CD4-positive, alpha-beta memory T cell (primary cell): ENCODE measurements at regions not wholly inside any gene's neighbourhood (a gene's known extent, or its start where the extent isn't known, plus 50 kb on each side); places are given as distances from the start of the nearest gene placed in this dataset.
A peak's percentile ranks its signal among the peaks of the same experiment; 100 is the strongest.

Experiments
- CTCF ChIA-PET: fragments of 350-600 bp; sonication (Branson Sonifier 250); formaldehyde crosslinking; loops from one replicate; lab custom pipeline; 2021; ENCODE audit warnings: inconsistent platforms; ENCODE audit not compliant: partially characterized antibody; lab: Charles Lee
- POLR2A ChIA-PET: fragments of 350-600 bp; sonication (Branson Sonifier 250); formaldehyde crosslinking; loops from one replicate; lab custom pipeline; 2021; ENCODE audit not compliant: partially characterized antibody; lab: Charles Lee
- DNase-seq, 5 donors: peaks; one replicate each; pipeline versions ENCODE4 v3.0.0 to v3.0.0-alpha.2; 2020 to 2022; ENCODE audit warnings: mixed read lengths in 1 of 5
- H3K27ac ChIP-seq: one replicate; pipeline ENCODE4 v1.7.0; 2013; ENCODE audit warnings: low read depth, low read length
- H3K27me3 ChIP-seq: 2 replicates; pipeline ENCODE4 v1.7.0; 2013; ENCODE audit warnings: mild to moderate bottlenecking, low read length, moderate library complexity; ENCODE audit not compliant: insufficient read depth
- H3K36me3 ChIP-seq: 2 replicates; pipeline ENCODE4 v1.7.0; 2013; ENCODE audit warnings: mild to moderate bottlenecking, low read length, moderate library complexity; ENCODE audit not compliant: insufficient read depth
- H3K4me1 ChIP-seq: 2 replicates; pipeline ENCODE4 v1.7.0; 2013; ENCODE audit warnings: mild to moderate bottlenecking, low read length, moderate library complexity; ENCODE audit not compliant: insufficient read depth
- H3K4me3 ChIP-seq, 2 donors: one replicate each; pipeline ENCODE4 v1.7.0; 2013; ENCODE audit warnings: low read length in 2 of 2, mild to moderate bottlenecking in 1 of 2
- H3K9me3 ChIP-seq, 2 donors: one replicate each; pipeline ENCODE4 v1.7.0; 2013; ENCODE audit warnings: low read length in 2 of 2, control low read depth in 1 of 2; ENCODE audit not compliant: control insufficient read depth in 1 of 2
- H3K27ac Mint-ChIP-seq, 7 donors: one replicate each; pipeline ENCODE4 v1.8.0; 2020 to 2021; ENCODE audit warnings: mixed read lengths in 7 of 7, mild to moderate bottlenecking in 6 of 7, inconsistent platforms in 3 of 7, moderate library complexity in 3 of 7
- H3K27me3 Mint-ChIP-seq, 2 donors: one replicate each; pipeline ENCODE4 v1.8.0; 2020 to 2021; ENCODE audit warnings: mixed read lengths in 2 of 2
- H3K36me3 Mint-ChIP-seq, 2 donors: one replicate each; pipeline ENCODE4 v1.8.0; 2020 to 2021; ENCODE audit warnings: mixed read lengths in 2 of 2, inconsistent platforms in 1 of 2, mild to moderate bottlenecking in 1 of 2
- H3K4me1 Mint-ChIP-seq, 4 donors: one replicate each; pipeline ENCODE4 v1.8.0; 2020 to 2021; ENCODE audit warnings: mixed read lengths in 4 of 4, mild to moderate bottlenecking in 1 of 4
- H3K4me3 Mint-ChIP-seq, 8 donors: one replicate each; pipeline ENCODE4 v1.8.0; 2020 to 2021; ENCODE audit warnings: mixed read lengths in 8 of 8, mild to moderate bottlenecking in 7 of 8, moderate library complexity in 6 of 8, inconsistent platforms in 3 of 8
- H3K9me3 Mint-ChIP-seq, 8 donors: one replicate each; pipeline ENCODE4 v1.8.0; 2020 to 2021; ENCODE audit warnings: mixed read lengths in 8 of 8, mild to moderate bottlenecking in 5 of 8, inconsistent platforms in 3 of 8, moderate library complexity in 1 of 8
- intact Hi-C: fragments of 100-400 bp; cut with micrococcal nuclease; formaldehyde crosslinking; loops from one replicate; pipeline ENCODE4 v1.15.1; 2023

DNA sequence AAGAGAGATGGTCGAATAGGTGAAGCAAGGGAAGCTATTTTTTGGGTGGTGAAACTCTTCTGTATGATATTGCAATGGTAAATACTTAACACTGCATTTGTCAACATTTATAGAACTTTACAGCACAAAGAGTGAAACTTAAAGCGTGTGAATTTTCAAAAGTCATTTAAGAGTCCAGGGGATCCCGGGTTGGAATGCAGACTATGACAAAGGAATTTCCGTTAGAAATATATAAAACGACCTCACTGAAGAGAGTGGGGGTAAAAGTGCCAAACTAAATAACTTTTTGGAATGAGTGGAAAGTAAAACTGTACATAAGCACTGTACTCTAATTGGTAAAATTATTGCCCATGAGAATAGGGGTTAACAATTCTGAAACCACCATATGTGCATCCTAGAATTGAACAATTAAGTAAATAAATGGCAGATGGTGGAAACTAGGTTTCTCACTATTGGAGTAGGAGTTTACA lies 191.0 kb upstream of the FN1 start:
- DNase-seq = no peak
- Mint-ChIP-seq H3K36me3 (no peaks in the 10 kb centered on the region), H3K9me3 (peaks cover 0 to 15% (median 6%) of the 10 kb centered on the region in 8 donors), H3K27me3 (no peaks in the 10 kb centered on the region), H3K4me1 (no peaks in the 10 kb centered on the region), H3K4me3 (no peak overlapping the region), H3K27ac (no peak overlapping the region)
- CTCF ChIA-PET = no interaction called here
- POLR2A ChIA-PET = no interaction called here
- Histone ChIP-seq H3K27ac (no peak overlapping the region), H3K36me3 (no peaks in the 10 kb centered on the region), H3K4me1 (no peaks in the 10 kb centered on the region), H3K9me3 (no peaks in the 10 kb centered on the region), H3K4me3 (no peak overlapping the region), H3K27me3 (no peaks in the 10 kb centered on the region)
- intact Hi-C loops = no loop called here

DNA sequence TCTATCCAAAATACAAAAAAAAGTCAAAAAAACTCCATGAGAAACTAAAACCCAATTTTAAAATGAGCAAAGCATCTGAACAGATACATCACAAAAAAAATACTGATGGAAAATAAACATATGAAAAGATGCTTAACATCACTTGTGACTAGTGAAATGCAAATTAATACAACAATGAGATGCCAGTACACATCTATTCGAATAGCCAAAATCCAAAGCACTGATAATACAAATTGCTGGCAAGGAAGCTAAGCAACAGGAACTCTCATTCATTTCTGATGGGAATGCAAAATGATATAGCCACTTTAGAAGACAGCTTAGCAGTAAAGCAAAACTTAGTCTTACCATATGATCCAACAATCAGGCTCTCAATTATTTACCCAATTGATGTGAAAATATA lies 190.2 kb upstream of the FN1 start:
- Mint-ChIP-seq H3K9me3 (peaks cover 0 to 7% (median under 1%) of the 10 kb centered on the region in 8 donors), H3K4me3 (no peak overlapping the region), H3K27me3 (no peaks in the 10 kb centered on the region), H3K36me3 (no peaks in the 10 kb centered on the region), H3K27ac (no peak overlapping the region), H3K4me1 (no peaks in the 10 kb centered on the region)
- H3K4me1 ChIP-seq = no peaks in the 10 kb centered on the region
- H3K27ac ChIP-seq = no peak overlapping the region
- DNase-seq = no peak
- no peak overlapping the region for H3K4me3 ChIP-seq
- no peaks in the 10 kb centered on the region for H3K9me3 ChIP-seq
- ChIA-PET POLR2A (no interaction called here), CTCF (no interaction called here)
- H3K36me3 ChIP-seq = no peaks in the 10 kb centered on the region
- H3K27me3 ChIP-seq = no peaks in the 10 kb centered on the region
- intact Hi-C loops = no loop called here

GRCh38 chr2:215625207-215625606 lies 189.3 kb upstream of the FN1 start:
- no peak for DNase-seq
- Histone ChIP-seq H3K4me1 (no peaks in the 10 kb centered on the region), H3K27me3 (no peaks in the 10 kb centered on the region), H3K36me3 (no peaks in the 10 kb centered on the region), H3K27ac (no peak overlapping the region), H3K9me3 (no peaks in the 10 kb centered on the region), H3K4me3 (no peak overlapping the region)
- intact Hi-C loops = no loop called here
- CTCF ChIA-PET = no interaction called here
- H3K9me3 Mint-ChIP-seq = peaks cover 0 to 2% (median 0%) of the 10 kb centered on the region in 8 donors
- no peaks in the 10 kb centered on the region for H3K36me3 Mint-ChIP-seq
- H3K4me1 Mint-ChIP-seq = no peaks in the 10 kb centered on the region
- no peaks in the 10 kb centered on the region for H3K27me3 Mint-ChIP-seq
- H3K27ac Mint-ChIP-seq = no peak overlapping the region
- POLR2A ChIA-PET = no interaction called here
- no peak overlapping the region for H3K4me3 Mint-ChIP-seq

- DNase-seq = no peak
- no peaks in the 10 kb centered on the region for H3K27me3 Mint-ChIP-seq
- Histone ChIP-seq H3K4me1 (no peaks in the 10 kb centered on the region), H3K27me3 (no peaks in the 10 kb centered on the region), H3K27ac (no peak overlapping the region), H3K36me3 (no peaks in the 10 kb centered on the region), H3K4me3 (no peak overlapping the region), H3K9me3 (no peaks in the 10 kb centered on the region)
- H3K4me1 Mint-ChIP-seq = peaks cover 0 to 4% (median under 1%) of the 10 kb centered on the region in 4 donors
- intact Hi-C loops = no loop called here
- POLR2A ChIA-PET = no interaction called here
- H3K9me3 Mint-ChIP-seq = peaks cover 0 to 2% (median 0%) of the 10 kb centered on the region in 8 donors
- H3K36me3 Mint-ChIP-seq = no peaks in the 10 kb centered on the region
- no peak overlapping the region for H3K4me3 Mint-ChIP-seq
- no peak overlapping the region for H3K27ac Mint-ChIP-seq
- CTCF ChIA-PET = no interaction called here
Measured at GRCh38 chr2:215624423-215624829, 188.6 kb upstream of the FN1 start.

DNA sequence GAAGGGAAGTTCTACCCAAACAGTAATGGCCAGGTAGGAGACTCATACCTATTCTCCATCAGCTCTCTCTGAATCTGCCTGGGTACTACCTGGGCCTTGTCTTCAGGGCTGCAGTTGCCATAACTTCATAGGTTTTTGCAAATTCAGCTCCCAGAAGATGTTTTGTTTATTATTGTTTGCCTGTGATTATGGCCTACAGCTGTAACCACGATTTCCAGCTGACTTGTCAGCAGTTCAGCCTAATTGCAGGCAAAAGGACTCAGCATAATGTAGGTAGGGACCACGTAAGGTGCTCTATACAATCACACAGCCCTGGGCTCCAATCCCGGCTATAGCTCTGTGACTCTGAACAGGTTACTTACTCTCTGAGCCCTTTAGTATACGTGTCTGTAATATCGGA lies 187.0 kb upstream of the FN1 start:
- Histone ChIP-seq H3K27ac (no peak overlapping the region), H3K4me3 (no peak overlapping the region), H3K27me3 (no peaks in the 10 kb centered on the region), H3K36me3 (no peaks in the 10 kb centered on the region), H3K4me1 (no peaks in the 10 kb centered on the region), H3K9me3 (no peaks in the 10 kb centered on the region)
- ChIA-PET CTCF (no interaction called here), POLR2A (no interaction called here)
- Mint-ChIP-seq H3K27ac (no peak overlapping the region), H3K36me3 (no peaks in the 10 kb centered on the region), H3K4me1 (peaks cover 0 to 5% (median under 1%) of the 10 kb centered on the region in 4 donors), H3K4me3 (no peak overlapping the region), H3K9me3 (peaks cover 0 to 2% (median 0%) of the 10 kb centered on the region in 8 donors), H3K27me3 (no peaks in the 10 kb centered on the region)
- no peak for DNase-seq
- intact Hi-C loops = no loop called here

- H3K27me3 ChIP-seq = no peaks in the 10 kb centered on the region
- intact Hi-C loops = no loop called here
- peaks cover 0 to 2% (median 0%) of the 10 kb centered on the region in 8 donors for H3K9me3 Mint-ChIP-seq
- H3K4me1 ChIP-seq = no peaks in the 10 kb centered on the region
- ChIA-PET CTCF (no interaction called here), POLR2A (no interaction called here)
- no peaks in the 10 kb centered on the region for H3K9me3 ChIP-seq
- no peak overlapping the region for H3K4me3 ChIP-seq
- H3K36me3 Mint-ChIP-seq = no peaks in the 10 kb centered on the region
- H3K4me1 Mint-ChIP-seq = peaks cover 0 to 5% (median 1%) of the 10 kb centered on the region in 4 donors
- H3K27me3 Mint-ChIP-seq = peaks cover 0 to 3% of the 10 kb centered on the region in 2 donors
- no peak for DNase-seq
- no peaks in the 10 kb centered on the region for H3K36me3 ChIP-seq
- no peak overlapping the region for H3K27ac ChIP-seq
- H3K4me3 Mint-ChIP-seq = no peak overlapping the region
- H3K27ac Mint-ChIP-seq = no peak overlapping the region
Measured at GRCh38 chr2:215621381-215621780, 185.5 kb upstream of the FN1 start.

DNA sequence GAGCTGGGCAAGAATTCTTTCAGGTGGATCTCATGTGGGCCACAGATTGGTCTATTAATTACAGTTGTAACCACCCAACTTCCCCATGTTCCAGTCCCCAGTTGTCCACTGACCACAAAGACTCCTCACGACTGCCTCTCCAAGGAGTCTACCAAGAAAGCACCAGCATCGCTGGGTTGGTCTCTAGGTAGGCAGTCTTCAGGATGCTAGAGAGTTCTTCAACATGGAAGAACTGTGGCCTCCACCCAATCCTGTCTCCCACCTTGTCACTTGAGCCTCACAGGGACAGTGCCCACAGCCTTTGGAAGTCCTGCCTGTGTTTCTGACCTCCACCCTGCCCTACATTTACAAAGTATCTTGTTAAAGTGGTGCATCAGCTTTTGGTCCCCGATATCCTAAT lies 184.7 kb upstream of the FN1 start:
- no peaks in the 10 kb centered on the region for H3K27me3 ChIP-seq

GRCh38 chr2:215619989-215620388 lies 184.1 kb upstream of the FN1 start:
- intact Hi-C loops = no loop called here
- Mint-ChIP-seq H3K36me3 (no peaks in the 10 kb centered on the region), H3K4me3 (peak overlapping the region in 2 of 8 donors; percentile 63 to 67), H3K27me3 (peaks cover 0 to 5% of the 10 kb centered on the region in 2 donors), H3K4me1 (peaks cover 0 to 5% (median 1%) of the 10 kb centered on the region in 4 donors), H3K9me3 (peaks cover 0 to 2% (median 0%) of the 10 kb centered on the region in 8 donors), H3K27ac (no peak overlapping the region)
- no peak for DNase-seq
- no peak overlapping the region for H3K4me3 ChIP-seq
- no peaks in the 10 kb centered on the region for H3K4me1 ChIP-seq
- no peak overlapping the region for H3K27ac ChIP-seq
- H3K36me3 ChIP-seq = no peaks in the 10 kb centered on the region
- ChIA-PET CTCF (no interaction called here), POLR2A (no interaction called here)
- no peaks in the 10 kb centered on the region for H3K27me3 ChIP-seq
- H3K9me3 ChIP-seq = no peaks in the 10 kb centered on the region

More for the DNA sequence above, 184.7 kb upstream of the FN1 start:
- Histone ChIP-seq H3K4me3 (no peak overlapping the region), H3K27ac (no peak overlapping the region), H3K36me3 (no peaks in the 10 kb centered on the region), H3K4me1 (no peaks in the 10 kb centered on the region), H3K9me3 (no peaks in the 10 kb centered on the region)
- CTCF ChIA-PET = no interaction called here
- H3K27ac Mint-ChIP-seq = no peak overlapping the region
- no peaks in the 10 kb centered on the region for H3K36me3 Mint-ChIP-seq
- H3K9me3 Mint-ChIP-seq = peaks cover 0 to 2% (median 0%) of the 10 kb centered on the region in 8 donors
- POLR2A ChIA-PET = no interaction called here
- no peak for DNase-seq
- H3K27me3 Mint-ChIP-seq = peaks cover 0 to 5% of the 10 kb centered on the region in 2 donors
- H3K4me1 Mint-ChIP-seq = peaks cover 0 to 5% (median 1%) of the 10 kb centered on the region in 4 donors
- H3K4me3 Mint-ChIP-seq = no peak overlapping the region
- intact Hi-C loops = no loop called here
